Endothelial cell (in vitro differentiated cells): ENCODE measurements at regions not wholly inside any gene's neighbourhood (a gene's known extent, or its start where the extent isn't known, plus 50 kb on each side); places are given as distances from the start of the nearest gene placed in this dataset.

Experiments used
- DNase-seq: peaks from one replicate; pipeline ENCODE4 v3.0.0; 2021; ENCODE audit warnings: low spot score
- H3K27ac Mint-ChIP-seq: one replicate; pipeline ENCODE4 v1.8.0; 2021; ENCODE audit warnings: mixed read lengths, inconsistent platforms; ENCODE audit not compliant: unreplicated experiment
- H3K27me3 Mint-ChIP-seq: one replicate; pipeline ENCODE4 v1.8.0; 2021; ENCODE audit warnings: mild to moderate bottlenecking, moderate library complexity, mixed read lengths, inconsistent platforms; ENCODE audit not compliant: unreplicated experiment
- H3K36me3 Mint-ChIP-seq: one replicate; pipeline ENCODE4 v1.8.0; 2021; ENCODE audit warnings: mild to moderate bottlenecking, low read depth, mixed read lengths, inconsistent platforms; ENCODE audit not compliant: unreplicated experiment
- H3K4me1 Mint-ChIP-seq: one replicate; pipeline ENCODE4 v1.8.0; 2021; ENCODE audit warnings: mild to moderate bottlenecking, mixed read lengths, inconsistent platforms; ENCODE audit not compliant: unreplicated experiment
- H3K4me3 Mint-ChIP-seq: one replicate; pipeline ENCODE4 v1.8.0; 2021; ENCODE audit warnings: mild to moderate bottlenecking, mixed read lengths, inconsistent platforms; ENCODE audit not compliant: unreplicated experiment
- H3K9me3 Mint-ChIP-seq: one replicate; pipeline ENCODE4 v1.8.0; 2021; ENCODE audit warnings: mixed read lengths, inconsistent platforms; ENCODE audit not compliant: unreplicated experiment
- CTCF ChIP-seq: fragments of 200-600 bp; sonication (generic); IDR thresholded peaks from one replicate; pipeline ENCODE4 v1.5.0; 2021; ENCODE audit warnings: antibody characterized with exemption; ENCODE audit not compliant: unreplicated experiment

GRCh38 chr19:30739394-30739793 lies 367.2 kb downstream of the ZNF536 start:
- Mint-ChIP-seq H3K27ac (no peak overlapping the region), H3K4me1 (peaks cover 2% of the 10 kb centered on the region), H3K36me3 (no peaks in the 10 kb centered on the region), H3K4me3 (no peak overlapping the region), H3K9me3 (no peaks in the 10 kb centered on the region), H3K27me3 (peaks cover 4% of the 10 kb centered on the region)
- no peak for TF ChIP-seq CTCF
- no peak for DNase-seq

- Mint-ChIP-seq H3K27ac (no peak overlapping the region), H3K4me1 (no peaks in the 10 kb centered on the region), H3K36me3 (no peaks in the 10 kb centered on the region), H3K27me3 (peaks cover 4% of the 10 kb centered on the region), H3K9me3 (no peaks in the 10 kb centered on the region), H3K4me3 (no peak overlapping the region)
- no peak for DNase-seq
- TF ChIP-seq CTCF = no peak
These were observed 365.9 kb downstream of the ZNF536 start for GRCh38 chr19:30738047-30738446.

- Mint-ChIP-seq H3K27ac (no peak overlapping the region), H3K9me3 (no peaks in the 10 kb centered on the region), H3K36me3 (no peaks in the 10 kb centered on the region), H3K27me3 (peaks cover 7% of the 10 kb centered on the region), H3K4me3 (no peak overlapping the region), H3K4me1 (no peaks in the 10 kb centered on the region)
- TF ChIP-seq CTCF = no peak
- DNase-seq = no peak
These were observed 362.5 kb downstream of the ZNF536 start for GRCh38 chr19:30734669-30735068.

GRCh38 chr19:30733826-30734550 lies 361.8 kb downstream of the ZNF536 start:
- Mint-ChIP-seq H3K27ac (no peak overlapping the region), H3K4me3 (no peak overlapping the region), H3K4me1 (no peaks in the 10 kb centered on the region), H3K27me3 (peaks cover 4% of the 10 kb centered on the region), H3K36me3 (no peaks in the 10 kb centered on the region), H3K9me3 (no peaks in the 10 kb centered on the region)
- no peak for DNase-seq
- no peak for TF ChIP-seq CTCF

GRCh38 chr19:30731591-30731990 lies 359.4 kb downstream of the ZNF536 start:
- no peak for TF ChIP-seq CTCF
- no peak overlapping the region for H3K27ac Mint-ChIP-seq
- H3K27me3 Mint-ChIP-seq = peaks cover 2% of the 10 kb centered on the region
- no peaks in the 10 kb centered on the region for H3K36me3 Mint-ChIP-seq
- H3K4me1 Mint-ChIP-seq = no peaks in the 10 kb centered on the region
- DNase-seq = no peak
- H3K4me3 Mint-ChIP-seq = no peak overlapping the region
- H3K9me3 Mint-ChIP-seq = no peaks in the 10 kb centered on the region
